BLaER1 treated with 17β-estradiol and CSF1 and Interleukin-3, amounts not matched to agents 10 nM and 100 nM (cell line): ENCODE measurements at regions not wholly inside any gene's neighbourhood (a gene's known extent, or its start where the extent isn't known, plus 50 kb on each side); places are given as distances from the start of the nearest gene placed in this dataset.

Experiments
- H3K27ac ChIP-seq, 11 experiments: shearing (Covaris generic); formaldehyde crosslinking; 2 replicates each; pipeline ENCODE4 v1.8.1; 2022
- H3K27me3 ChIP-seq, 11 experiments: shearing (Covaris generic); formaldehyde crosslinking; 2 replicates each; pipeline ENCODE4 v1.8.1; 2022
- H3K36me3 ChIP-seq, 11 experiments: shearing (Covaris generic); formaldehyde crosslinking; 2 replicates each; pipeline ENCODE4 v1.8.1; 2022
- H3K4me1 ChIP-seq, 10 experiments: shearing (Covaris generic); formaldehyde crosslinking; 2 replicates each; pipeline ENCODE4 v1.8.1; 2022
- H3K4me2 ChIP-seq, 11 experiments: shearing (Covaris generic); formaldehyde crosslinking; 2 replicates each; pipeline ENCODE4 v1.8.1; 2022
- H3K4me3 ChIP-seq, 10 experiments: shearing (Covaris generic); formaldehyde crosslinking; 2 replicates each; pipeline ENCODE4 v1.8.1; 2022
- H3K9ac ChIP-seq, 11 experiments: shearing (Covaris generic); formaldehyde crosslinking; 2 replicates each; pipeline ENCODE4 v1.8.1; 2022
- H3K9me3 ChIP-seq, 11 experiments: shearing (Covaris generic); formaldehyde crosslinking; replicated peaks in 1 of 11; 2 replicates each; pipeline ENCODE4 v1.8.1; 2022
- H4K20me1 ChIP-seq, 11 experiments: shearing (Covaris generic); formaldehyde crosslinking; 2 replicates each; pipeline ENCODE4 v1.8.1; 2022
- Cebpa-rat ChIP-seq, 11 experiments: shearing (Covaris generic); IDR thresholded peaks; 2 replicates each; pipeline ENCODE4 v1.8.1; 2022

DNA sequence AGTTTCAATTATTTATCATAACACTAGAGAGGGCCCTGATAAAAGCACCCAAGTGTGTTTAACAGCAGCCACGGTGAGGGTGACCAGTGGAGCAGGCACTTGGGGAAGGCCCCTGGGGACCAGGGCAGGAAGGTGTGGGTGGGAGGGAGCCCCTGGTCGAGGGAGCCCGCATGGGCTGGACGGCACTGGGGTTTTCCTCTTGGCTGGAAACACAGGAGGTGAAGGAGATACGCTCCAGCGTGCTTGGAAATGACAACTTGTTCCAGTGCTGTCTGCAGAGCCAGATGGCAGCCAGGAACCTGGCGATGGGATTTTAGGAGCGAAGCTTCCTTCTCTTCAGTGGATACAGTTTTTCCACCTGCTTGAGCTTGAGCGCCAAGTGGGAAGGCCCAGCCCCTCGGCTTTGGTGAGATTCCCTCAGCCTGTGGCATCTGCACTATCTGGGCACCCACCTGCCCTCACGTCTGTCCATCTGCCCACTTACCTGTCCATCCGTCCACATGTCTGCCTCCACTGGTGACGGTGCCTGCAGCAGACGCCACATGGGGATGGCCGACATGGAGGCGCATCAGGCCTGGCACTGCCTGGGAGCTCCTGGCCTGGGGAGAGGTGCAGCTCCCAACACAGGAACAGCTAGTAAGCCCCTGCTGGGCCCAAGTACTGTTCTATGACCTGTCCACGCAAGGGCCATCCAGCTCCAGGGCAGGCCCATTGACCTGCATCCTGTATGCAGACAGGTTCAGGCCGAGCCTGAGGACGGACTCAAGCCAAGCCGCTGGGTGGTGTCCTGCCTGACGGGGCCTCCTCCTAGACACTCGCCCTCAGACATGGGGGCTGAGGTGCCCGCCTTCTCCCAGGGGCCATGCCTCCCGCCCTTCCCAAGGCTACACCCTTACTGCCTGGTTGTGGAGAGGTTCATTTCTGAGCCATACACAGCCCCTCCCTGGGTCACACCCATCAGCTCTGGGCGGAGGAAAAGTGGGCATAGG, 192.2 kb upstream of the C14orf180 start:
- Histone ChIP-seq H3K36me3 (no peaks in the 10 kb centered on the region), H3K27me3 (peaks cover 8 to 92% (median 26%) of the 10 kb centered on the region in 11 experiments; a peak in 19 of 22 replicates), H3K4me2 (peak overlapping the region; percentile 49 to 99 (median 95)), H3K9me3 (no peaks in the 10 kb centered on the region), H3K4me1 (peaks cover 47 to 96% (median 90%) of the 10 kb centered on the region in 10 experiments), H3K27ac (peak overlapping the region in 3 of 11 experiments; percentile 44 to 59 (median 44); a peak in 4 of 22 replicates), H4K20me1 (peaks cover 0 to 29% (median 13%) of the 10 kb centered on the region in 11 experiments; a peak in 9 of 22 replicates), H3K9ac (peak overlapping the region in 4 of 11 experiments; percentile 40 to 57 (median 54); a peak in 6 of 22 replicates), H3K4me3 (peak overlapping the region in 2 of 10 experiments; percentile 27 to 34; a peak in 4 of 20 replicates)
- TF ChIP-seq Cebpa-rat (IDR thresholded peaks at IDR 0.05), result no peak

DNA sequence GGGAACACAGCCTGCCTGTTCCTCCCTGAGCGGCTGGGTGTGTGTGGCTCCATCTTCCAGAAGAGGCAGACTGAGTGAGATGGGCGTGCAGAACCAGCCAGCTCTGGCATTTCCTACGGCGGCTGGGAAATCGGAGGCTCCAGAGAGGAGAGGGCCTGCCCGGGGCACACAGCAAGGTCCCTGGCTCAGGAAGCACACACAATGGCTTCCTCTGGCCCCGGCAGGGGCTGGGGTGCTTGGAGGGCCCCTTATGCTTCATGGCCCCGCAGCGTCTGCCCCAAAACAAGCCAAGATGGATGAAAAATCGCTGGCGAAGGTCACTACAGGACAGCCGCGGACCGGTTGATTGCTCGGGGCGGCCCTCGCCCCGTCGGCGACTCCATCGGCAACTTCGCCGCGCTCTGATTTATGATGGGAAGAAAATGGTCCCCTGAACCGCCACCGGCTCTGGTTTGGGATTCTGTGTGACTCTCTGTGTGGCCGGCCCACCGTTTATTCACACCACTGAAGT, 191.5 kb upstream of the C14orf180 start:
- peak overlapping the region in 3 of 11 experiments; percentile 19 to 40 (median 32); a peak in 1 of 22 replicates for H3K9ac ChIP-seq
- no peaks in the 10 kb centered on the region for H3K9me3 ChIP-seq
- H3K36me3 ChIP-seq, result no peaks in the 10 kb centered on the region
- peak overlapping the region in 2 of 10 experiments; percentile 16 to 20; a peak in 1 of 20 replicates for H3K4me3 ChIP-seq
- H3K27me3 ChIP-seq, result peaks cover 8 to 98% (median 25%) of the 10 kb centered on the region in 11 experiments; a peak in 19 of 22 replicates
- peaks cover 55 to 100% (median 98%) of the 10 kb centered on the region in 10 experiments for H3K4me1 ChIP-seq
- H4K20me1 ChIP-seq, result peaks cover 0 to 29% (median 13%) of the 10 kb centered on the region in 11 experiments; a peak in 9 of 22 replicates
- no peak for TF ChIP-seq Cebpa-rat (IDR thresholded peaks at IDR 0.05)
- peak overlapping the region in 1 of 11 experiments; percentile 11; a peak in 2 of 22 replicates for H3K27ac ChIP-seq
- peak overlapping the region; percentile 11 to 99 (median 95); a peak in 20 of 22 replicates for H3K4me2 ChIP-seq

DNA sequence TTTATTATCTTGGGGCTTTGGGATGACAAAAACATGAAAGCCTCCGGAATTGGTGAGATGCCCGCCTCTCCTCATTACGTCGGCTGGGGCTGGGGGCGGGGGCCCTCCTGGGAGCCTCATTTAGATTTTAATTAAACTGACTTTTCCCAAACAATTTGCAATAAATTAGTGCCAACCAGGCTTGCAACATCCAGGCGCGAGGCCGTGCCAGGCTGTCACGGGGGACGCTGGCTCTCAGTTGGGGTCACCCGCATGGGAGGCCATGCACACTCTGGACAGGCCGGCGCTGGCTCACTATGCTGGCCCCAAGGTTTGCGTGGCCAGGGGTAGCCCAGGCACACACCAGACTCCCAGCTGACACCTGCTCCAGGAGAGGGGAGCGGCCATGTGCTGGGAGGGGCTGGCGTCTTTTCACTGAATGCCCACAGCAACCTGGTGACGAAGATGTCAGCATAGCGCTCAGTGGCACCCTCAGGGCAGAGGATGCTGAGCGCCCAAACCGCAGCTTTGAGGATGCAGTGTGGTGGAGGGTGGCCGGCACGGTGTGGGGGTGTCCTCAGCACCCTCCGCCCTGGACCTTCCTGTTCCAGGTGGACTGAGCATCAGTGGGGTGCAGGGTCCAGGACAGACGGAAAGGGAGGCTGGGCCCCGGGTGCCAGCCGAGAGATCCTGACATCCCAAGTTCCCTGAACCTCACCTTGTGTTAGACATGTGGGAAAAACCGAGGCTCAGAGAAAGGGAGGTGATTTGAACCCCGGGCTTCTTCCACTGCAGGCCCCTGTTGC, 190.8 kb upstream of the C14orf180 start:
- peak overlapping the region in 1 of 11 experiments; percentile 22; a peak in 3 of 22 replicates for H3K27ac ChIP-seq
- H4K20me1 ChIP-seq, result peaks cover 0 to 29% (median 13%) of the 10 kb centered on the region in 11 experiments; a peak in 9 of 22 replicates
- H3K9me3 ChIP-seq, result no peaks in the 10 kb centered on the region
- peak overlapping the region in 1 of 10 experiments; percentile 20; a peak in 1 of 20 replicates for H3K4me3 ChIP-seq
- H3K27me3 ChIP-seq, result peaks cover 8 to 93% (median 19%) of the 10 kb centered on the region in 11 experiments; a peak in 19 of 22 replicates
- no peaks in the 10 kb centered on the region for H3K36me3 ChIP-seq
- peak overlapping the region in 10 of 11 experiments; percentile 61 to 99 (median 96); a peak in 20 of 22 replicates for H3K4me2 ChIP-seq
- TF ChIP-seq Cebpa-rat (IDR thresholded peaks at IDR 0.05), result no peak
- peak overlapping the region in 5 of 11 experiments; percentile 11 to 40 (median 19); a peak in 4 of 22 replicates for H3K9ac ChIP-seq
- peaks cover 61 to 100% (median 100%) of the 10 kb centered on the region in 10 experiments for H3K4me1 ChIP-seq

DNA sequence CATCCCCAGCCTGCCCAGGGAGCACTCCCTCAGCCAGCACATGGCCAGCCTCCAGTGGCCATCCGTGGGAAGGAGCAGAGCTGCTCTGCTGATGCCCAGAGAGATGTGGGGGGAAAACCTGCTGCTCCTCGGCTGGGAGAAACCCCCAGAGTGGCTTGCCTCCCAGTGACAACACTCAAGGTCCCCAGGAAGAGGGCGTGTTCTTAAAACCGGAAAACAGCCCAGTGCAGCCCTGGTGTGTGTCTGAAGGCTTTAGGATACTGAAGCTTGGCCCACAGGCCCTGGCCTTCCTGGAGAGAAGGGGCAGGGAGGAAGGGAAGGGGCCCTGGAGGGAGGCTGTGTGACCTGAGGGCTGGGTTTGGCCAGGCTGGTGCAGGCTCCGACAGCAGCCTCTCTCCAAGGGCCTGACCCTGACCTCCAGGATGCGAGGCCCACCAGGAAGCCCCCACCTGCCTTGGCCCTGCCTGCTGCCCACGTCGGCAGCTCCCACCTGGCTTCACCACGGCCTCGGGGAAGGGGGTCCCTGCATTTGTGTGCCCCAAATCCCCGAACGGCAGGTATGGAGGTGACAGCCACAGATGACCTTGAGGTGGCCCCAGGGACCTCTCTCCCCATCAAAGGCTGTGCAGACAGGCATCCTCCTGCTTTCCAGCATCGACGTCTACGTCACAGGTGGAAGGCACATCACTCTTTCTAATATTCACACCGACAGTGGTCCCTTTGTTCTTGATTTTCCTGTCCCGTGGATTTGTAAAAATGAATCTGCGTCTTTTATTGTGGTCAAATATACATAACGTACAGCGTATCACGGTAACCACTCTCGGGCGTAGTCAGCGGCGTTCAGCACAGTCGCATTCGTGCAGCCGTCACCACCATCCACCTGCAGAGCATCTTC, 190.0 kb upstream of the C14orf180 start:
- peak overlapping the region in 1 of 10 experiments; percentile 4; a peak in 2 of 20 replicates for H3K4me3 ChIP-seq
- H3K9me3 ChIP-seq, result no peaks in the 10 kb centered on the region
- peaks cover 70 to 100% (median 99%) of the 10 kb centered on the region in 10 experiments for H3K4me1 ChIP-seq
- peak overlapping the region in 4 of 11 experiments; percentile 11 to 30 (median 15); a peak in 5 of 22 replicates for H3K9ac ChIP-seq
- peaks cover 8 to 87% (median 17%) of the 10 kb centered on the region in 11 experiments; a peak in 19 of 22 replicates for H3K27me3 ChIP-seq
- no peak for TF ChIP-seq Cebpa-rat (IDR thresholded peaks at IDR 0.05)
- peak overlapping the region in 6 of 11 experiments; percentile 3 to 50 (median 29); a peak in 6 of 22 replicates for H3K27ac ChIP-seq
- peak overlapping the region; percentile 61 to 99 (median 95) for H3K4me2 ChIP-seq
- H4K20me1 ChIP-seq, result peaks cover 0 to 32% (median 13%) of the 10 kb centered on the region in 11 experiments; a peak in 10 of 22 replicates
- no peaks in the 10 kb centered on the region for H3K36me3 ChIP-seq

DNA sequence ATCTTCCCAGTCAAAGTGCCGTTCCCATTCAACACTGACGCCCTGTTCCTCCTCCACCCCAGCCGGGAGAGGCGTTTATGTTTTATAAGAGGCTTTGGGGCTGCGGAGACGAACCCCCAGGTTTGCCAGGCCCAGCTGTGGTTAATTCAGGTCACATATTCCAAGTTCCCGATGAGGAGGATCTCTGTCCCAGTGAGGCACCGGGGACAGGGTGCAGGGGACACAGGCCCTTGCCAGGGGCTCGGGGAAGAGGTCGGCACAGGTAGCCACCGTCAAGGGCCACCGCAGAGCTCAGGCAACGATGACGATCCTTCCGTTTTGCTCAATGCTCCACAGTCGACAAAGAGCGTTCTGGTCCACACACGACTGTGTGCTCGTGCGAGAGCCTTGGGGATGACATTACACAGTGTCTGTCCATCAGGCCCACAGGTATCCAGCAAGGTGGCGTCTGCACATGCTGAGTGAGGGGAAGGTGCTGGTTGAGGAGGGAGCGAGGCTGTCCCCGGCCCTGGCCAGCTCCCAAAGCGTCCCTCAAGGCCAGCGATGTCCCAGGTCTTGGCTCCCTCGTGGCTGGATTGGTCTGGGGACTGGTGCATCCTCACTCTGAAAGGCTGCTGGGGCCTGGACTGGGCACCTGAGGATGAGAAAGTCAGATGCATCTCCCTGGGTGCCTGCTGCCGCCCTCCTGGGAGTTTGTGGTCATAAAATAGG, 189.2 kb upstream of the C14orf180 start:
- no peak for TF ChIP-seq Cebpa-rat (IDR thresholded peaks at IDR 0.05)
- Histone ChIP-seq H4K20me1 (peaks cover 0 to 33% (median 13%) of the 10 kb centered on the region in 11 experiments; a peak in 10 of 22 replicates), H3K9ac (peak overlapping the region in 3 of 11 experiments; percentile 12 to 47 (median 18); a peak in 4 of 22 replicates), H3K9me3 (no peaks in the 10 kb centered on the region), H3K27ac (peak overlapping the region in 4 of 11 experiments; percentile 78 to 87 (median 83); a peak in 4 of 22 replicates), H3K4me2 (peak overlapping the region in 10 of 11 experiments; percentile 61 to 99 (median 96); a peak in 18 of 22 replicates), H3K36me3 (no peaks in the 10 kb centered on the region), H3K4me1 (peaks cover 78 to 100% (median 100%) of the 10 kb centered on the region in 10 experiments), H3K27me3 (peaks cover 8 to 87% (median 17%) of the 10 kb centered on the region in 11 experiments; a peak in 19 of 22 replicates), H3K4me3 (no peak overlapping the region)

DNA sequence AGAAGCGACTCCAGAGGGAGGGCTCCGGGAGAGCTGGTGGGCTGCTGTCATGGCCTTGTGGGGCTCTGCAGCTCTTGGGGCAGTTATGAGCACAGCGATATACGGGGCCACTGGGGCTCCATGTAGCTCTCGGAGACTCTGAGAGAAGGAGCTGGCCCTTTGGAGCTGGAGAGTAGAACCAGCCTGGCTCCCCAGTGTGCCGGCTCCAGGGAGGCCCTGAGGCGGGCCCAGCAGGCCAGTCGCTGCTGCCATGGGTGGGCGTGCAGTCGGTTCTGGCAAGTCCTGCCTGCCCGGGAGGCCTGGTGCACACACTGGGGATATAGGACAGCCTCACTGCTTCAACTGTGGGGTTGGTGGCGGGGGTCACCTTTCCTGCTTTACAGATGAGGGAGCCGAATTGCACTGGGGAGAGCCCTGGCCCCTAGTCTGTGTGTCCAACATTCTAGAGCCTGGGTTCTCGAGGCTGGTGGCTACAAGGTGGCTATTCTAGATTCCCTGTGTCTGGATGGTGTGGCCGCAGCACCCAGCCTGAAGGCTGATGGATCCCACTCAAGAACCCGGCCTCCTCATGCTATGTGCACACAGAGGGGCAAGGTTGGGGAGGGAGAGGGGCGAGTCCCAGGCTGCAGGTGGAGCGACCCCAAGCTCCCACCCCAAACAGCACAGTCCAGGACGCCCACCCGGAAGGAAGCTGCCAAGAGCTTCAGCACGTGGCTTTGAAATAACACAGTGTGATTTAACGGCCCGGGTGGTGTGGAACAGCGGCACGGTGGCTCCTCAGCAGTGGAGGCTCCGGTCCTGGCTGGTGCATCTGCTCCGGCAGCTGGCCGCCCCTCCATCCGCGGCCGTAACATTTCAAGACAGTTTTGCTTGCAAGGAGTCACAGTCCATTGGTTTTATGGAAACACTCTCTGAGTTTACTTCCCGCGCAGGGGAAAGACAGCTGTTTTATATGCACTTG, 188.3 kb upstream of the C14orf180 start:
- Histone ChIP-seq H3K4me3 (no peak overlapping the region), H3K4me2 (peak overlapping the region; percentile 90 to 99 (median 97)), H4K20me1 (peaks cover 0 to 32% (median 11%) of the 10 kb centered on the region in 11 experiments; a peak in 10 of 22 replicates), H3K36me3 (no peaks in the 10 kb centered on the region), H3K27me3 (peaks cover 8 to 83% (median 17%) of the 10 kb centered on the region in 11 experiments; a peak in 19 of 22 replicates), H3K27ac (peak overlapping the region in 7 of 11 experiments; percentile 72 to 87 (median 78); a peak in 14 of 22 replicates), H3K9me3 (peaks cover 0 to under 1% (median 0%) of the 10 kb centered on the region in 11 experiments; a peak in 1 of 22 replicates), H3K4me1 (peaks cover 82 to 100% (median 100%) of the 10 kb centered on the region in 10 experiments), H3K9ac (peak overlapping the region in 7 of 11 experiments; percentile 55 to 76 (median 70); a peak in 8 of 22 replicates)
- TF ChIP-seq Cebpa-rat (IDR thresholded peaks at IDR 0.05), result no peak
